Effector memory CD4-positive, alpha-beta T cell (primary cell): ENCODE measurements at regions not wholly inside any gene's neighbourhood (a gene's known extent, or its start where the extent isn't known, plus 50 kb on each side); places are given as distances from the start of the nearest gene placed in this dataset.

Source experiments
- DNase-seq, 3 donors: peaks; one replicate each; pipeline ENCODE4 v3.0.0-alpha.2; 2020
- H3K27ac ChIP-seq: 2 replicates; pipeline ENCODE4 v1.7.0; 2013; ENCODE audit warnings: mild to moderate bottlenecking, low read length, moderate library complexity; ENCODE audit not compliant: insufficient read depth, poor library complexity, severe bottlenecking
- H3K27me3 ChIP-seq: replicated peaks from 2 replicates; pipeline ENCODE4 v1.7.0; 2013; ENCODE audit warnings: mild to moderate bottlenecking, low read length; ENCODE audit not compliant: insufficient read depth, control insufficient read depth, poor library complexity, severe bottlenecking
- H3K36me3 ChIP-seq: 2 replicates; pipeline ENCODE4 v1.7.0; 2013; ENCODE audit warnings: mild to moderate bottlenecking, low read length, moderate library complexity; ENCODE audit not compliant: control insufficient read depth, insufficient read depth
- H3K4me1 ChIP-seq: 2 replicates; pipeline ENCODE4 v1.7.0; 2013; ENCODE audit warnings: low read length, mild to moderate bottlenecking; ENCODE audit not compliant: control insufficient read depth, insufficient read depth, poor library complexity, severe bottlenecking
- H3K4me3 ChIP-seq: 2 replicates; pipeline ENCODE4 v1.7.0; 2013; ENCODE audit warnings: low read length, low read depth, mild to moderate bottlenecking; ENCODE audit not compliant: insufficient read depth, poor library complexity, severe bottlenecking
- H3K9me3 ChIP-seq: 2 replicates; pipeline ENCODE4 v1.7.0; 2013; ENCODE audit warnings: mild to moderate bottlenecking, low read length, moderate library complexity; ENCODE audit not compliant: control insufficient read depth

DNA sequence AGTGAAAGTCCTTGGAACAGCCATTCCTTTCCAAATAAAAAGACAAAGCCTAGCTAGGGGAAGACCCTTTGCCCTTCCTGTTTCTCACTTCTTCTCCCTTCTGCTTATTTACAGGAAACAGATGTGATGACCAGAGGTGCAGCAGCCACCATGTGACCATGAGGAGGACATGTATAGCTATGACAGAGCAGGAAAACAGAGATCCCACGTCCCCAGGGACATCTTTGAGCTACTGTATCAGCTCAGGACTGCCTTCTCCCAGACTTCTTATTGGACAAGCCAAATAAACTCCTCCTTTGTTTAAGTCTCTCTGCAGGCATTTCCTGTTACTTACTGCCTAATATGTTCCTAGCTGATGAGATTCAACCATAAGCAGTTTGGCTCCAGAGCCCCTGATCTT is 133.1 kb upstream of the MLN start:
- DNase-seq, result no peak
- Histone ChIP-seq H3K27ac (no peak overlapping the region), H3K27me3 (no peaks in the 10 kb centered on the region)

DNA sequence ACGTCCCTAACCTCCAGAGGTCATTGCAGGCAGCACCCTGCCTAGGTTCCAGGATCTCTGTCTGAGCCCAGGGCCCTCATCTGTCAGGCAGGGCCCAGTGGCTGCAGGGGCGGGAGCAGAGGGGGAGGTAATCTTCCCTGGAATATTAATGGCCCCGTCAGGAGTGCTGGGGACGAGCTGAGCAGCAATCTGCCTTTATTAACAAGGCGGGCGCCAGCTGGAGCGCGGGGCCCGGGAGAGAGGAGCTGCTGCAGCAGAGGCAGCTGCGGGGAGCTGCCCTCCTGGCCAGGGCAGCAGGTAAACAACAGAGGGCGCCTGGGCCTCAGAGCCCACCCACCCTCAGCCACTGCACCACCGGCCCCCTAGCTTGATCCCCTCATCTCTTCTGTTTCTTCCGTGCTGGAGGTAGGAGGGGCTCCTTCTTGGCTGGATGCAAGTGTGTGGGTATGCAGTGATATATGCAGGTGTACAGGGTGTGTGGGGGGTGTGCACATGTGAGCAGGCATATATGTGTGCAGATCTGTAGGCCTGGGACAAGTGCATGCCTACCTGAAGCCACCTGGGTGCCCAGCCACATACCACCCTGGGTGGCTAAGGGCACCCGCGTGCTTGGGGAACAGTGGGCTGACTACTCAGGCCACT is 131.8 kb upstream of the MLN start:
- no peak overlapping the region for H3K27ac ChIP-seq
- no peaks in the 10 kb centered on the region for H3K36me3 ChIP-seq
- H3K27me3 ChIP-seq, result no peaks in the 10 kb centered on the region
- H3K9me3 ChIP-seq, result no peaks in the 10 kb centered on the region
- DNase-seq, result no peak
- H3K4me1 ChIP-seq, result no peaks in the 10 kb centered on the region
- no peak overlapping the region for H3K4me3 ChIP-seq

More for the DNA sequence above, 133.1 kb upstream of the MLN start:
- H3K36me3 ChIP-seq, result no peaks in the 10 kb centered on the region
- no peaks in the 10 kb centered on the region for H3K9me3 ChIP-seq
- no peaks in the 10 kb centered on the region for H3K4me1 ChIP-seq
- H3K4me3 ChIP-seq, result no peak overlapping the region

- no peak for DNase-seq
- no peaks in the 10 kb centered on the region for H3K27me3 ChIP-seq
- no peaks in the 10 kb centered on the region for H3K4me1 ChIP-seq
- no peak overlapping the region for H3K27ac ChIP-seq
- H3K9me3 ChIP-seq, result no peaks in the 10 kb centered on the region
- no peak overlapping the region for H3K4me3 ChIP-seq
- H3K36me3 ChIP-seq, result no peaks in the 10 kb centered on the region
Measured at GRCh38 chr6:33934731-33935270, 131.0 kb upstream of the MLN start.

DNA sequence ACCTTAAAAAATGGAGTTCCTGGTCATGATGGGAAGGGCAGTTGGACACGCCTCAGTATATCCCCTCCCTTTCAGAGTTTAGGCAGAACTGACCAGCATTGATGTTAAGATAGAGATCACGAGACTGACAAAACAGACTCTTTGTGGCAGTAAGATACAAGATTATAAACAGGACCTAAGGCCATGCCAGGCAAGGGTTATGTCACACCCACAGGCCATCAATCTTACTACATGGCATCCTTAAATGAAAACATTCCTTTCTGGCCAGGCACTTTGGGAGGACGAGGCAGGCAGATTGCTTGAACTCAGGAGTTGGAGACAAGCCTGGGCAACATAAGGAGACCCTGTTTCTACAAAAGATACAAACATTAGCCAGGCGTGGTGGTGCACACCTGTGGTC is 129.3 kb upstream of the MLN start:
- Histone ChIP-seq H3K4me3 (no peak overlapping the region), H3K27ac (no peak overlapping the region), H3K27me3 (no peaks in the 10 kb centered on the region), H3K9me3 (no peaks in the 10 kb centered on the region), H3K36me3 (no peaks in the 10 kb centered on the region), H3K4me1 (no peaks in the 10 kb centered on the region)
- DNase-seq, result no peak

- DNase-seq, result no peak
- H3K4me3 ChIP-seq, result no peak overlapping the region
- H3K27me3 ChIP-seq, result no peaks in the 10 kb centered on the region
Measured at GRCh38 chr6:33931799-33932198, 128.0 kb upstream of the MLN start.

GRCh38 chr6:33929575-33930288 is 125.9 kb upstream of the MLN start:
- H3K27ac ChIP-seq, result no peak overlapping the region
- H3K4me3 ChIP-seq, result no peak overlapping the region
- H3K4me1 ChIP-seq, result no peaks in the 10 kb centered on the region
- no peaks in the 10 kb centered on the region for H3K27me3 ChIP-seq
- no peaks in the 10 kb centered on the region for H3K36me3 ChIP-seq
- no peak for DNase-seq
- no peaks in the 10 kb centered on the region for H3K9me3 ChIP-seq

More at GRCh38 chr6:33931799-33932198, 128.0 kb upstream of the MLN start:
- Histone ChIP-seq H3K4me1 (no peaks in the 10 kb centered on the region), H3K9me3 (no peaks in the 10 kb centered on the region), H3K36me3 (no peaks in the 10 kb centered on the region), H3K27ac (no peak overlapping the region)

- Histone ChIP-seq H3K36me3 (no peaks in the 10 kb centered on the region), H3K4me3 (no peak overlapping the region), H3K9me3 (no peaks in the 10 kb centered on the region), H3K27me3 (no peaks in the 10 kb centered on the region), H3K4me1 (peaks cover 5% of the 10 kb centered on the region), H3K27ac (no peak overlapping the region)
- DNase-seq, result no peak
Measured at GRCh38 chr6:33927616-33928015, 123.8 kb upstream of the MLN start.

- no peaks in the 10 kb centered on the region for H3K36me3 ChIP-seq
Measured at GRCh38 chr6:33927112-33927511, 123.3 kb upstream of the MLN start.

DNA sequence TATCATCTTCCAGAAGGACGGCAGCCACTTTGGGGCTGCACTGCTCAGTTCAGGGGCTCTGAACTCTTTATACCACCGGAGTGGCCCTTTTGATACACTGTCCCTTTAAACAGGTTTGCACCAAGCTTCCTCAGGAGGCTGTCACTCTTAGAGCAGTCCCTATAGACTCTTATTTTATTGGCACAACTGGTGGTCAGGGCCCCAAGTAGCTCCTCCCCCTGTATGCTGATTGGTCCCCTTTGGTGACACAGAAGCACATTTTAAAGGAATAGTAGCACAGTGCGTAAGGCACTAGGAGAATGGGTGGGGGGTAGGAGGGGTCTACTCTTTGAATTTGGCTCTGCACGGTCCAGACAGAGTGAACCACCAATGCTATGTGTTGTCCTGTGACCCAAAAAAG is 122.6 kb upstream of the MLN start:
- Histone ChIP-seq H3K9me3 (no peaks in the 10 kb centered on the region), H3K27me3 (no peaks in the 10 kb centered on the region), H3K36me3 (no peaks in the 10 kb centered on the region), H3K4me1 (peaks cover 5% of the 10 kb centered on the region), H3K4me3 (no peak overlapping the region), H3K27ac (no peak overlapping the region)
- no peak for DNase-seq

More at GRCh38 chr6:33927112-33927511, 123.3 kb upstream of the MLN start:
- Histone ChIP-seq H3K27me3 (no peaks in the 10 kb centered on the region), H3K4me3 (no peak overlapping the region), H3K4me1 (peaks cover 5% of the 10 kb centered on the region), H3K9me3 (no peaks in the 10 kb centered on the region), H3K27ac (no peak overlapping the region)
- no peak for DNase-seq

DNA sequence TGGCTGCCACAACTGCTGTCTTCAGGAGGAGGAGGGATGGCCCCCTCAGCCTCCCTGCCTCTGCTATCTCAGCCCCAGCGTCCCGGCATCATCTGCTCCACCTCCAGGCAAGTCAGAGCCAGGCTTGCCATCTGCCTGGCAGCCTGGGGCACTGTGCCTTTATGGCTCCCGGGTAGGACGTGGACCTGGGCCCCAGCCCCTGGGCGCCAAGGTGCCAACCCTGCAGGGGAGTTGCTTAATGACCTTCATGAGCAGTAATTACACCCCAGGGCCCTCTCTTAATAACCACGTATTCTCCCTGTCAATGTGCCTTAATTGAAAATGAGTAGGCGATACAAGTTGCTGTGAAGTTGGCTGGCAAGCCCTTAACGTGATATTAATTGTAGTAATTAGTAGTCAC is 122.1 kb upstream of the MLN start:
- H3K9me3 ChIP-seq, result no peaks in the 10 kb centered on the region
- H3K27me3 ChIP-seq, result no peaks in the 10 kb centered on the region
- DNase-seq, result no peak
- no peaks in the 10 kb centered on the region for H3K36me3 ChIP-seq
- H3K4me3 ChIP-seq, result no peak overlapping the region
- H3K4me1 ChIP-seq, result peaks cover 5% of the 10 kb centered on the region
- H3K27ac ChIP-seq, result no peak overlapping the region
